Endothelial cell (in vitro differentiated cells): ENCODE measurements at regions not wholly inside any gene's neighbourhood (a gene's known extent, or its start where the extent isn't known, plus 50 kb on each side); places are given as distances from the start of the nearest gene placed in this dataset.
A peak's percentile ranks its signal among the peaks of the same experiment; 100 is the strongest.

ENCODE experiments used
- DNase-seq: peaks from one replicate; pipeline ENCODE4 v3.0.0; 2021; ENCODE audit warnings: low spot score
- H3K27ac Mint-ChIP-seq: one replicate; pipeline ENCODE4 v1.8.0; 2021; ENCODE audit warnings: mixed read lengths, inconsistent platforms; ENCODE audit not compliant: unreplicated experiment
- H3K27me3 Mint-ChIP-seq: one replicate; pipeline ENCODE4 v1.8.0; 2021; ENCODE audit warnings: mild to moderate bottlenecking, moderate library complexity, mixed read lengths, inconsistent platforms; ENCODE audit not compliant: unreplicated experiment
- H3K36me3 Mint-ChIP-seq: one replicate; pipeline ENCODE4 v1.8.0; 2021; ENCODE audit warnings: mild to moderate bottlenecking, low read depth, mixed read lengths, inconsistent platforms; ENCODE audit not compliant: unreplicated experiment
- H3K4me1 Mint-ChIP-seq: one replicate; pipeline ENCODE4 v1.8.0; 2021; ENCODE audit warnings: mild to moderate bottlenecking, mixed read lengths, inconsistent platforms; ENCODE audit not compliant: unreplicated experiment
- H3K4me3 Mint-ChIP-seq: one replicate; pipeline ENCODE4 v1.8.0; 2021; ENCODE audit warnings: mild to moderate bottlenecking, mixed read lengths, inconsistent platforms; ENCODE audit not compliant: unreplicated experiment
- H3K9me3 Mint-ChIP-seq: one replicate; pipeline ENCODE4 v1.8.0; 2021; ENCODE audit warnings: mixed read lengths, inconsistent platforms; ENCODE audit not compliant: unreplicated experiment
- TF ChIP-seq, protein P1 (sequence below): fragments of 200-600 bp; sonication (generic); IDR thresholded peaks from one replicate; pipeline ENCODE4 v1.5.0; 2021; ENCODE audit warnings: antibody characterized with exemption; ENCODE audit not compliant: unreplicated experiment

DNA sequence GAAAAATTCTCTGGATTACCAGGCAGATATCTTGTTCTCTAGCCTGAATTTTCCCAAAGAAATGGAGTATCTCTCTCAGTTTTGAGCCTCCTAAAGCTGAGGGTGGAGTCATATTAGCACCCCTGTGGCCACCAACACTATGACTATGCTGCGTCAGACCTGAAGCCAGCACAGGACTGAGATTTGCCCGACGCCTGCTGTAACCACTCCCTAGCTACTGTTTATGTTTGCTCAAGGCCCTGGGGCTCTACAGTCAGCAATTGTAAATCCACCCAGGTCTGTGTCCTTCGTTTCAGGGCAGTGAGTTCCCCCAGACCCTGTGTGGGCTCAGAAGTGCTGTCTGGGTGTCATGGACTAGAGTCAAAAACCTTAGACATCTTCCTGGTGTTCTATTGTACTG, 61.4 kb downstream of the ZXDA start:
- no peak for DNase-seq
- TF ChIP-seq, protein P1, sequence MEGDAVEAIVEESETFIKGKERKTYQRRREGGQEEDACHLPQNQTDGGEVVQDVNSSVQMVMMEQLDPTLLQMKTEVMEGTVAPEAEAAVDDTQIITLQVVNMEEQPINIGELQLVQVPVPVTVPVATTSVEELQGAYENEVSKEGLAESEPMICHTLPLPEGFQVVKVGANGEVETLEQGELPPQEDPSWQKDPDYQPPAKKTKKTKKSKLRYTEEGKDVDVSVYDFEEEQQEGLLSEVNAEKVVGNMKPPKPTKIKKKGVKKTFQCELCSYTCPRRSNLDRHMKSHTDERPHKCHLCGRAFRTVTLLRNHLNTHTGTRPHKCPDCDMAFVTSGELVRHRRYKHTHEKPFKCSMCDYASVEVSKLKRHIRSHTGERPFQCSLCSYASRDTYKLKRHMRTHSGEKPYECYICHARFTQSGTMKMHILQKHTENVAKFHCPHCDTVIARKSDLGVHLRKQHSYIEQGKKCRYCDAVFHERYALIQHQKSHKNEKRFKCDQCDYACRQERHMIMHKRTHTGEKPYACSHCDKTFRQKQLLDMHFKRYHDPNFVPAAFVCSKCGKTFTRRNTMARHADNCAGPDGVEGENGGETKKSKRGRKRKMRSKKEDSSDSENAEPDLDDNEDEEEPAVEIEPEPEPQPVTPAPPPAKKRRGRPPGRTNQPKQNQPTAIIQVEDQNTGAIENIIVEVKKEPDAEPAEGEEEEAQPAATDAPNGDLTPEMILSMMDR = no peak
- Mint-ChIP-seq H3K4me1 (no peaks in the 10 kb centered on the region), H3K27me3 (peaks cover 4% of the 10 kb centered on the region), H3K36me3 (no peaks in the 10 kb centered on the region), H3K27ac (no peak overlapping the region), H3K4me3 (no peak overlapping the region), H3K9me3 (peaks cover 13% of the 10 kb centered on the region)

- Mint-ChIP-seq H3K4me3 (no peak overlapping the region), H3K4me1 (no peaks in the 10 kb centered on the region), H3K9me3 (no peaks in the 10 kb centered on the region), H3K27me3 (no peaks in the 10 kb centered on the region), H3K36me3 (no peaks in the 10 kb centered on the region), H3K27ac (no peak overlapping the region)
- DNase-seq = no peak
- TF ChIP-seq, protein P1 = no peak
Observed at GRCh38 chrX:57822818-57823217, 87.4 kb downstream of the ZXDA start.

DNA sequence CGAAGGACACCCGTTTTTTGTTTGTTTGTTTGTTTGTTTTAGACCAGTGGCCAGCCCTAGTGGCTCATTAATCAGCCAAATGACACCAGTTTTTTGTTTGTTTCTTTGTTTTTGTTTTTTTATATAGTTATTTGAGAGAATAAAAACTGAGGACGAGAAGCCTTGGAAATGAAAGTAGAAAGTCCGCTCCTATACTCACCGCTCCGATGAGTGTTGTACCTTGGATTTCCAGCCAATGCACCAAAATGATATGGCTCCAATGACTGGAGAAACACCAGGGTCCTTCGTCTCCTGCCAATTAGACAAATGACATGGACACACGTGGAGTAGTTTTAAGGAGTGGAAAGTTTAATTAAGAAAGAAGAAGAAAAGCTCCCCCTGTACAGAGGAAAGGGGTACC, 87.9 kb downstream of the ZXDA start:
- DNase-seq = no peak
- no peaks in the 10 kb centered on the region for H3K4me1 Mint-ChIP-seq
- no peak overlapping the region for H3K27ac Mint-ChIP-seq
- H3K27me3 Mint-ChIP-seq = no peaks in the 10 kb centered on the region
- H3K9me3 Mint-ChIP-seq = no peaks in the 10 kb centered on the region
- TF ChIP-seq, protein P1 = no peak
- H3K4me3 Mint-ChIP-seq = no peak overlapping the region
- no peaks in the 10 kb centered on the region for H3K36me3 Mint-ChIP-seq

DNA sequence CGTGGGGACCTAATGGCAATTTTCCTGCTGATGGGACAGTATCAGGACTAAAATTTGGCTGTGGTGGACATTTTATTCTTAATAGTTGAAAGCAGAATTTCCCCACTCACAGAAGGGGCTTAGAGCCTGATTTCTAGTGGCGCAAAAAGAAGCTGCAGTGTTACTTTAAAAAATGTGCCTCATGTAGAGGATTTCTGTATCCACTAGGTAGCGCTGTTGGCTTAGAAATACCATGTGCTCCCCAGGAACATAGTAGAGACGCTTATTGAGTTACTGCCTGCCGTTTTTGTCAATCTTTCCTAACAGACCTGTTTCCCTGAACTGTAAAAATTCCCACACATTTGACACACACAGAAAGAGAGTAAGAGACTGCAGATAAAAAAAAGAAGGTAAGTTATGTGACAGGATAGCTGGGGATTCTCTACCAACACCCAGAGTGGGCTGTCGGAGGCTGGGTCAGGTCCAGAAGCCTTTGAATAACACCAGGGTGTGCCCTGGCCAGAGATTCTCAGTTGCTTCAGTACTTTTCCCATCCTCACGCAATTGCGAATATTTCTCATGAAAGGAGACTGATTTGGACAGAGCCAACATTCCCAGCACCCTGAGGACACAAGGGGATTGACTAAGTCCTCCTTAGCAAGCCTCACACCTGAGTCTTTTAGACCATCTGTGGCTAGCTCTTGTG, 88.4 kb downstream of the ZXDA start:
- H3K4me3 Mint-ChIP-seq = no peak overlapping the region
- no peaks in the 10 kb centered on the region for H3K27me3 Mint-ChIP-seq
- TF ChIP-seq, protein P1 = peak; percentile 61
- no peaks in the 10 kb centered on the region for H3K36me3 Mint-ChIP-seq
- no peak overlapping the region for H3K27ac Mint-ChIP-seq
- peak; percentile 18 for DNase-seq
- H3K9me3 Mint-ChIP-seq = no peaks in the 10 kb centered on the region
- H3K4me1 Mint-ChIP-seq = no peaks in the 10 kb centered on the region

GRCh38 chrX:57817302-57817701, 93.0 kb downstream of the ZXDA start:
- H3K27me3 Mint-ChIP-seq = no peaks in the 10 kb centered on the region
- peaks cover 3% of the 10 kb centered on the region for H3K9me3 Mint-ChIP-seq

More at GRCh38 chrX:57817302-57817701, 93.0 kb downstream of the ZXDA start:
- TF ChIP-seq, protein P1 = no peak
- Mint-ChIP-seq H3K4me1 (no peaks in the 10 kb centered on the region), H3K36me3 (no peaks in the 10 kb centered on the region), H3K4me3 (no peak overlapping the region), H3K27ac (no peak overlapping the region)
- no peak for DNase-seq
